ENCODE measurements at regions not wholly inside any gene's neighbourhood (a gene's known extent, or its start where the extent isn't known, plus 50 kb on each side); places are given as distances from the start of the nearest gene placed in this dataset.
"Not testable (repeated sequence)": the region's sequence is repeated elsewhere in the genome, so short reads cannot be mapped to it uniquely, and the experiment has no call there.

- DNase-seq (ENCODE audit: low spot score in 2 of 2) (no peak), ATAC-seq (replicated peaks; ENCODE audit: extremely low read depth, poor library complexity, severe bottlenecking) (no peak)
- Mint-ChIP-seq H3K9me3 (peaks cover 6% of the 10 kb centered on the region), H3K27ac (ENCODE audit: low read depth) (no peak overlapping the region), H3K4me3 (no peak overlapping the region), H3K27me3 (no peaks in the 10 kb centered on the region), H3K4me1 (no peaks in the 10 kb centered on the region), H3K36me3 (ENCODE audit: insufficient read depth) (no peaks in the 10 kb centered on the region)
These were observed 328.2 kb downstream of the TUSC1 start for GRCh38 chr9:25350011-25350410.

DNA sequence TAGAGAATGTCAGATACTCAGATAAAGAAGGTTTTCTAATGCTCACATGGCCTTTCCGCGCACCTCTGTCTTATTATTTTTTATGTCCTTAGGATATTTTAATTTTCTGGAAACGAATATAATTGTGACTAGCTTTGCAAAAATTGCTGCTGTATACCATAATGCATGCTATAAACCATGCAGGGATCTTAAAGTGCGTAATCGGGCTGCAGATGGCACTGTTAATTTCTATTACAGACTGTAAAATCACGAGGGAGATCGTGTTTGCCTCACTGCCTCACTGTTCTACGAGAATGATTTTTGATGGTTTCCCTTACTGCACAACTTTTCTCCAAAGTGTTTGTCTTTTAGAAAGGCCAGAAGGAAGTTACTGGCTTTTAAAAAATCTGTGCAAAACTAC lies 356.1 kb downstream of the TUSC1 start:
- peaks cover 26% of the 10 kb centered on the region for H3K9me3 Mint-ChIP-seq
- H3K27ac Mint-ChIP-seq (ENCODE audit: low read depth) = no peak overlapping the region
- no peaks in the 10 kb centered on the region for H3K36me3 Mint-ChIP-seq (ENCODE audit: insufficient read depth)
- H3K27me3 Mint-ChIP-seq = no peaks in the 10 kb centered on the region
- no peak for DNase-seq (ENCODE audit: low spot score in 2 of 2)
- no peak for ATAC-seq (replicated peaks; ENCODE audit: extremely low read depth, poor library complexity, severe bottlenecking)
- H3K4me1 Mint-ChIP-seq = no peaks in the 10 kb centered on the region
- no peak overlapping the region for H3K4me3 Mint-ChIP-seq

- no peak overlapping the region for H3K4me3 Mint-ChIP-seq
These were observed 367.3 kb downstream of the TUSC1 start for GRCh38 chr9:25310961-25311360.

DNA sequence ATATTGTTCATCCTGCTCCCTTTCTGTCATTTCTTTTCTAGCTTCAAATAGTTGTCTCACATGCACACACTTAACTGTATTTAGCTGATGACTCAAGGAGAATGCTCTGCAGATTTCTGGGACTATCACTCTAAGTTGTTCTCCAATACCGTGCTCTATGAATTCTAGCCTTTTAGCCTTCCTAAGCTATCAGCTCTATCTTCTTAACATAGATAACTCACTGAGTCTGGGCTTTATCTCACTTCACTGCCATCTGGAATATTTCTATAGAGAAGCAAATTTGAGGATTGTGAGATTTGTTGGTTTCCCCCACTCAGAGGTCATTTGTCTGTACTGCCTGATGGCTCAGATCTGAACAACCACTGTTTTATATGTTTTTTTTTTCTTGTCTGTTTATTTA lies 369.7 kb downstream of the TUSC1 start:
- no peaks in the 10 kb centered on the region for H3K36me3 Mint-ChIP-seq (ENCODE audit: insufficient read depth)
- no peak for ATAC-seq (replicated peaks; ENCODE audit: extremely low read depth, poor library complexity, severe bottlenecking)
- DNase-seq (ENCODE audit: low spot score in 2 of 2) = no peak
- H3K27me3 Mint-ChIP-seq = no peaks in the 10 kb centered on the region
- no peak overlapping the region for H3K4me3 Mint-ChIP-seq
- H3K4me1 Mint-ChIP-seq = no peaks in the 10 kb centered on the region
- peaks cover 21% of the 10 kb centered on the region for H3K9me3 Mint-ChIP-seq
- H3K27ac Mint-ChIP-seq (ENCODE audit: low read depth) = no peak overlapping the region

More at GRCh38 chr9:25310961-25311360, 367.3 kb downstream of the TUSC1 start:
- ATAC-seq (replicated peaks; ENCODE audit: extremely low read depth, poor library complexity, severe bottlenecking) = no peak
- H3K36me3 Mint-ChIP-seq (ENCODE audit: insufficient read depth) = no peaks in the 10 kb centered on the region
- H3K27ac Mint-ChIP-seq (ENCODE audit: low read depth) = no peak overlapping the region
- peaks cover 21% of the 10 kb centered on the region for H3K9me3 Mint-ChIP-seq
- no peaks in the 10 kb centered on the region for H3K4me1 Mint-ChIP-seq
- DNase-seq (ENCODE audit: low spot score in 2 of 2) = no peak
- no peaks in the 10 kb centered on the region for H3K27me3 Mint-ChIP-seq

DNA sequence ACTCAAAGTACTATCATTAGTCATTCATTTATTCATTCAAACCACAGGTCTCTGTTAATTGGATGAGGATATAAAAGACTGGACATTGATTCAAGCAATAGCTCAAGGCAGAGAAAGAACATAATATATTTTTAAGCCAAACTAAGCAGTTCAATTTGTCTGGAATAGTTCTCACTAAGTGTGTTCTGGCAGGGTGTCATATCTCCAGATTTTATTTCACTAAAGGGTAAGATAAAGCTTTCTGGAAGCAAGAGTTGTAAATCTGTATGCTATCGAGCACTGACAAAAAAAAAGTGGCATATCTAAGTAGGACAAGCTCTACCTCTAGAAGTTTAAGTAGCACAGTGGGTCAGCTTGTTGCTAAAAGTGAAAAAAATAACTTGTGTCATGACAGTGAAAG lies 375.6 kb downstream of the TUSC1 start:
- H3K27me3 Mint-ChIP-seq = no peaks in the 10 kb centered on the region
- no peaks in the 10 kb centered on the region for H3K4me1 Mint-ChIP-seq
- DNase-seq (ENCODE audit: low spot score in 2 of 2) (no peak), ATAC-seq (replicated peaks; ENCODE audit: extremely low read depth, poor library complexity, severe bottlenecking) (no peak)
- peaks cover 23% of the 10 kb centered on the region for H3K9me3 Mint-ChIP-seq
- H3K27ac Mint-ChIP-seq (ENCODE audit: low read depth) = no peak overlapping the region
- H3K36me3 Mint-ChIP-seq (ENCODE audit: insufficient read depth) = no peaks in the 10 kb centered on the region
- H3K4me3 Mint-ChIP-seq = no peak overlapping the region

DNA sequence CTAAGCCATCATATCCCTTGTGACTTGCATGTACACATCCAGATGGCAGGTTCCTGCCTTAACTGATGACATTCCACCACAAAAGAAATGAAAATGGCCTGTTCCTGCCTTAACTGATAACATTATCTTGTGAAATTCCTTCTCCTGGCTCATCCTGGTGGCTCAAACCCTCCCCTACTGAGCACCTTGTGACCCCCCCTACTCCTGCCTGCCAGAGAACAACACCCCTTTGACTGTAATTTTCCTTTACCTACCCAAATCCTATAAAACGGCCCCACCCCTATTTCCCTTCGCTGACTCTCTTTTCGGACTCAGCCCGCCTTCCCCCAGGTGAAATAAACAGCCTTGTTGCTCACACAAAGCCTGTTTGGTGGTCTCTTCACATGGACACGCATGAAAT lies 390.0 kb downstream of the TUSC1 start:
- not testable (repeated sequence) for H3K4me3 Mint-ChIP-seq; H3K4me1 Mint-ChIP-seq; ATAC-seq (replicated peaks; ENCODE audit: extremely low read depth, poor library complexity, severe bottlenecking); H3K27ac Mint-ChIP-seq (ENCODE audit: low read depth); H3K36me3 Mint-ChIP-seq (ENCODE audit: insufficient read depth); H3K27me3 Mint-ChIP-seq; DNase-seq (ENCODE audit: low spot score in 2 of 2)
- H3K9me3 Mint-ChIP-seq = peaks cover 18% of the 10 kb centered on the region

DNA sequence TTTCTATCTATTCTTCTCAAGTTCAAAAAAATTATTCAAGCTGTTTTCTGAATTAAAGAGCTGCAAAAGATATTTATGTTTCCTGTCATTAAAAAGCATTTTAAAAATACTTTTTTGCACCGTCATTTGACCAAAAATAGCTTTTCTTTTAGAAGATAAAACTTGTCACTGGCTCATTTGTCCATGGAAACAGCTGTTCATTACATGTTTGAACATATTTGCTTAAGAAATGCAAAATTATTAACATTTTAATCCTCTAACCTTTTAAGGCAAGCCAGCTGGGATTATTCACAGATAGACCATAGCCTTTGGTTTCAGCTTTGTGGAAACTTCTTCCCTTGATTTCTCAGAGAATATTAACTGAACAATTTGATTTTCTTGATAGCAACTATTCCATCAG lies 393.9 kb downstream of the TUSC1 start:
- H3K4me3 Mint-ChIP-seq = no peak overlapping the region
- H3K27ac Mint-ChIP-seq (ENCODE audit: low read depth) = no peak overlapping the region
- no peaks in the 10 kb centered on the region for H3K36me3 Mint-ChIP-seq (ENCODE audit: insufficient read depth)

GRCh38 chr9:25282946-25283345 lies 395.3 kb downstream of the TUSC1 start:
- Mint-ChIP-seq H3K36me3 (ENCODE audit: insufficient read depth) (no peaks in the 10 kb centered on the region), H3K27me3 (no peaks in the 10 kb centered on the region), H3K4me1 (no peaks in the 10 kb centered on the region), H3K4me3 (no peak overlapping the region), H3K9me3 (peaks cover 3% of the 10 kb centered on the region), H3K27ac (ENCODE audit: low read depth) (no peak overlapping the region)
- ATAC-seq (replicated peaks; ENCODE audit: extremely low read depth, poor library complexity, severe bottlenecking) (no peak), DNase-seq (ENCODE audit: low spot score in 2 of 2) (no peak)

More for the DNA sequence above, 393.9 kb downstream of the TUSC1 start:
- H3K4me1 Mint-ChIP-seq = no peaks in the 10 kb centered on the region
- no peak for ATAC-seq (replicated peaks; ENCODE audit: extremely low read depth, poor library complexity, severe bottlenecking)
- H3K27me3 Mint-ChIP-seq = no peaks in the 10 kb centered on the region
- H3K9me3 Mint-ChIP-seq = peaks cover 17% of the 10 kb centered on the region
- no peak for DNase-seq (ENCODE audit: low spot score in 2 of 2)

DNA sequence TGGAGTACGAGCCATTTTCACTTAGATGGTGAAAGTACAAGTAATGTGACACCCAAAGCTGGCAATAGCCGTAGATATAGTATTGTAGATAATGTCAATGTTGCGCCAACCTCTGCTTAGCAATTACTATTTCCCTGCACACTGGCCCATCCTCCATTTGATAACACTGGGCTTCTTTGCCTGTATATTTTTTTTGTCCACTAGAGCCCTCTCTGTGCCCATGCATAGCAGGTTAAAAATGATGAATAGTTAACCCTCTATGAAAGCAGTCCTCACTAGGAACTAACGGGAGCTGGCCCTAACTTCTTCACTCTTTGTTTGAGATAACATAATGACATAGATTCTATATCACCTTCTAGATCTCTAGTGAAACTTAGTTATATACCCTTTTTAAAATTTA lies 416.8 kb downstream of the TUSC1 start:
- no peak for ATAC-seq (replicated peaks; ENCODE audit: extremely low read depth, poor library complexity, severe bottlenecking)
- Mint-ChIP-seq H3K9me3 (peaks cover 29% of the 10 kb centered on the region), H3K4me1 (no peaks in the 10 kb centered on the region), H3K36me3 (ENCODE audit: insufficient read depth) (no peaks in the 10 kb centered on the region), H3K27ac (ENCODE audit: low read depth) (no peak overlapping the region), H3K4me3 (no peak overlapping the region), H3K27me3 (no peaks in the 10 kb centered on the region)
- DNase-seq (ENCODE audit: low spot score in 2 of 2) = no peak

DNA sequence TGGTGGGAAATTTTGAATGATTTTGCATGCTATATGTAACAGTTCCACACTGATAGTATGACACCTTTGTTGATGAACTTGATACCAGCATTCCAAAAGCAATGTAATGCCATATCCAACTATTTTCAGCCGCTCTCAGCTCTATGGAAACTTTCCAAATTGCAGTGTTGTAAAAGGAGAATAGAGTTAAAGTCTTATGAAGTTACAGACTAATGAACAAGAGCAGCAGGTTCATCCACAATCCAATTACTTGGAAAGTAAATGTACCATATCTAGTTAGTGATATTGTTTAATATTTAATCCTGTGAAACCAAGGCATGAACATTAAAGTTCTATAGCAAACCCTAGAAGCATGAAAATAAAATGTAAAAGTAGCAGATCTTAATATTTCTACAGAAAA lies 418.2 kb downstream of the TUSC1 start:
- no peak overlapping the region for H3K4me3 Mint-ChIP-seq
- no peaks in the 10 kb centered on the region for H3K4me1 Mint-ChIP-seq
- DNase-seq (ENCODE audit: low spot score in 2 of 2) (no peak), ATAC-seq (replicated peaks; ENCODE audit: extremely low read depth, poor library complexity, severe bottlenecking) (no peak)
- H3K36me3 Mint-ChIP-seq (ENCODE audit: insufficient read depth) = no peaks in the 10 kb centered on the region
- no peak overlapping the region for H3K27ac Mint-ChIP-seq (ENCODE audit: low read depth)
- H3K9me3 Mint-ChIP-seq = peaks cover 32% of the 10 kb centered on the region
- H3K27me3 Mint-ChIP-seq = no peaks in the 10 kb centered on the region

- Mint-ChIP-seq H3K27me3 (no peaks in the 10 kb centered on the region), H3K27ac (ENCODE audit: low read depth) (no peak overlapping the region), H3K36me3 (ENCODE audit: insufficient read depth) (no peaks in the 10 kb centered on the region), H3K4me3 (no peak overlapping the region), H3K4me1 (no peaks in the 10 kb centered on the region), H3K9me3 (peaks cover 15% of the 10 kb centered on the region)
- ATAC-seq (replicated peaks; ENCODE audit: extremely low read depth, poor library complexity, severe bottlenecking) (no peak), DNase-seq (ENCODE audit: low spot score in 2 of 2) (no peak)
These were observed 423.0 kb downstream of the TUSC1 start for GRCh38 chr9:25255216-25255615.

DNA sequence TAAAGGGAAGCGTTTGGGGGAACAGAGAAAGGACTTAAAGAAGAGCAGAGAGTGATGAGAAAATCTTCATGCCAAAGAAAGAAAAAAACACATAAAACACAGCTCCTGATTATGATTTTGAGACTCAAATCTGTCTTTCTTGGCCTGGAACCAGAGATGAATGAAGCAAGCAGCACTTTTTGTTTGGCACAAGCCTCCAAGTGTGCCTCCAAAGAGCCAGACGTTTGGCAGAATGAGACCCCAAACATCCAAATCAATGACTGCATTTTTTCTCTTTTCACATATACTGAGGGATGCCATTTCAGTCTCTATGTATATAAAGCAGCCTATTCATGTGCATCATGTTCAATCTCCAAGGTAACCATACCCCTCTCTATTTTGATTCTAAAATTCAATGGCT lies 424.2 kb downstream of the TUSC1 start:
- no peaks in the 10 kb centered on the region for H3K27me3 Mint-ChIP-seq
- H3K27ac Mint-ChIP-seq (ENCODE audit: low read depth) = no peak overlapping the region
- DNase-seq (ENCODE audit: low spot score in 2 of 2) (no peak), ATAC-seq (replicated peaks; ENCODE audit: extremely low read depth, poor library complexity, severe bottlenecking) (no peak)
- H3K4me3 Mint-ChIP-seq = no peak overlapping the region
- no peaks in the 10 kb centered on the region for H3K4me1 Mint-ChIP-seq
- no peaks in the 10 kb centered on the region for H3K36me3 Mint-ChIP-seq (ENCODE audit: insufficient read depth)
- peaks cover 20% of the 10 kb centered on the region for H3K9me3 Mint-ChIP-seq

DNA sequence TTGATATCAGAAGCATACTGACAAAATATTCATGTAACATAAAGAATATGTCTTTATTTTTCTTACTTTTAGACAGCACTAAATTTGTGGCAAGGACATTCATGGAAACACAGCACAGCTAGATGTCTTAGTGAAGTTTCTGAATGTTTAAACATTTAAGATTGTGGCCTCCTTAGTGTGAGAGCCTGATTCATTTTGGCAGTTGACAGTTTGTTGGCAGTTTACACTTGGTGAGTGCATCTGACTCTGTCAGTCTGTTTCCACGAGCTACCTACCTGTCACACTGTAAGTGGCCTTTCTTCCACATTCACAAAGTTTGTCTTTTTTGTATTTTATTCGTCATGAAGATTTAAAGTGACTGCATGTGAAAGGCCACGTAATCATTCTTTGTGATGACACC lies 436.8 kb downstream of the TUSC1 start:
- Mint-ChIP-seq H3K27ac (ENCODE audit: low read depth) (no peak overlapping the region), H3K36me3 (ENCODE audit: insufficient read depth) (no peaks in the 10 kb centered on the region), H3K9me3 (peaks cover 16% of the 10 kb centered on the region), H3K4me3 (no peak overlapping the region), H3K27me3 (no peaks in the 10 kb centered on the region), H3K4me1 (no peaks in the 10 kb centered on the region)
- ATAC-seq (replicated peaks; ENCODE audit: extremely low read depth, poor library complexity, severe bottlenecking) (no peak), DNase-seq (ENCODE audit: low spot score in 2 of 2) (no peak)
